Suprapubic skin (tissue), 4 donors: ENCODE measurements at regions not wholly inside any gene's neighbourhood (a gene's known extent, or its start where the extent isn't known, plus 50 kb on each side); places are given as distances from the start of the nearest gene placed in this dataset.

ENCODE experiments used
- CTCF ChIP-seq, 2 donors: fragments of 200-600 bp in 1 of 2; fragments of 450-650 bp in 1 of 2; sonication (generic) in 1 of 2; IDR thresholded peaks; one replicate each; pipeline ENCODE4 v1.5.1; 2016 to 2019; ENCODE audit warnings: antibody characterized with exemption in 2 of 2, mild to moderate bottlenecking in 1 of 2, moderate library complexity in 1 of 2
- POLR2A ChIP-seq, 2 donors: fragments of 450-650 bp; IDR thresholded peaks; one replicate each; pipeline ENCODE4 v1.6.1; 2017; ENCODE audit warnings: antibody characterized with exemption in 2 of 2, mild to moderate bottlenecking in 2 of 2, moderate library complexity in 2 of 2
- POLR2AphosphoS5 ChIP-seq, 3 donors: sonication (generic); formaldehyde crosslinking; IDR thresholded peaks; one replicate each; pipeline ENCODE4 v1.6.1; 2017; ENCODE audit warnings: antibody characterized with exemption in 3 of 3

DNA sequence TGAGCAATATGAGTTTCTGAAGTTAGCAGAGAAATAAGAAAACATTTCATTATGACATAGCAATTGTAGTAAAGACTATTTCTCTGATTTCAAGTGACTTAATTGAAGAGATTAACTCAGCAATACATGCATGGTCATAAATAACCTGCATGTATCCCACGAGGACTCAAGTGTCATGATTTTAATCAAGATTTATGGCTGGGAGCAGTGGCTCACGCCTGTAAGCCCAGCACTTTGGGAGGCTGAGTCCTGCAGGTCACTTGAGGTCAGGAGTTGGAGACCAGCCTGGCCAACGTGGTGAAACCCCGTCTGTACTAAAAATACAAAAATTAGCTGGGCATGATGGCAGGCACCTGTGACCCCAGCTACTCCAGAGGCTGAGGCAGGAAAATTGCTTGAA is 311.9 kb upstream of the PLD5 start:
- no peak for TF ChIP-seq CTCF (IDR thresholded peaks at IDR 0.05)
- TF ChIP-seq POLR2A (IDR thresholded peaks at IDR 0.05): no peak
- no peak for TF ChIP-seq POLR2AphosphoS5 (IDR thresholded peaks at IDR 0.05)
